ENCODE measurements at regions not wholly inside any gene's neighbourhood (a gene's known extent, or its start where the extent isn't known, plus 50 kb on each side); places are given as distances from the start of the nearest gene placed in this dataset.

DNA sequence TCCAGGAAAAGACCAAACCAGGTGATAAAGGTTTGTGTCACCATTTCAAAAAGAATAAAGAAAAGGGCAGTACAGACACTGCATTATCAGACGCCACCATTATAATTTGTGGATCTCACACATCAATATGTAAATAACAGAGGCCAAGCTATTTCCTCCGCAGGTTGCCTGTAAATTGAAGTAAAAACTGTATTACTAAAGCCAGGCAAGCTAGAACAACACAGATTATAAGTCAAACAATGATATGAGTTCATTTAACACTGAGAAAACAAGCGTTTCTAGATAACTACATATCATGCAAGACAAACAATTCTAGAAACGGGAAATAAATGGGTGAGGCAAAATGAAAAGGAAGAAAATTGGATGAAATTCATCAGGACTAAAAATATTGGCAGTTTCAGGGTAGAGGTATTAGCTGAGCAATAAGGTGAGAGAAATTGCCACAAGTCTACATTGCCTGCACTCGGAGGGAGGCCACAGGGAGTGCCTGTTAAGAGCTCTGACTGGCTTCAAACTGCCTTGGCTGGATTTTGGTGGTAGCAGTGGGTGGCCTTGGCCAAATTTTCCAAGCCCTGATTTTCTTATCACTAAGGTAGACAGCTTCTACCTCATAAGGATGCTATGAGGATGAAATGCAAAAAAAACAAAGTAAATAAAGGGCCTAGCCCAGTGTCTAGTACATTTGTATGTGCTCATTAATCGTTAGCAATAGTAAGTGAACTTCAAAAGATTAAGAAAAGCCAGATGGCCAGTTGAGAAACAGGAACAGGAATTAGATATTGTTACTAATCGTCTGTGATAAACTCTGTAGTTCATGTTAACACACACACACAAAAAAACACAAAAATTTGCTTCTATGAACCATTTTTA, 240.0 kb upstream of the NFE2L3 start:
- Histone ChIP-seq H3K9me2 (ENCODE audit: insufficient read depth) (no peaks in the 10 kb centered on the region), H3K4me2 (ENCODE audit: low read length) (no peak overlapping the region), H3K27me3 (ENCODE audit: insufficient read depth, low read length) (no peaks in the 10 kb centered on the region), H3K4me3 (replicated peaks in 1 of 2; ENCODE audit: low read depth in 1 of 2, low read length in 2 of 2) (no peak overlapping the region), H3K27ac (ENCODE audit: low read depth, low read length) (no peak overlapping the region), H3K79me2 (ENCODE audit: insufficient read depth, low read length) (no peaks in the 10 kb centered on the region), H3K4me1 (ENCODE audit: control insufficient read depth in 1 of 2, insufficient read depth in 2 of 2, low read length in 2 of 2) (no peaks in the 10 kb centered on the region), H2AFZ (ENCODE audit: low read depth, low read length, poor library complexity, severe bottlenecking) (no peak overlapping the region), H3K36me3 (ENCODE audit: control insufficient read depth in 1 of 2, insufficient read depth in 2 of 2, low read length in 2 of 2) (no peaks in the 10 kb centered on the region), H3K9ac (ENCODE audit: low read length) (no peak overlapping the region), H4K20me1 (ENCODE audit: insufficient read depth) (no peaks in the 10 kb centered on the region), H3K9me3 (ENCODE audit: control insufficient read depth in 1 of 2, insufficient read depth in 1 of 2, low read depth in 1 of 2, low read length in 2 of 2) (no peaks in the 10 kb centered on the region)
- no peak for DNase-seq (ENCODE audit: low read depth, low spot score)
- intact Hi-C loops (cut with micrococcal nuclease): no loop called here
- no peak for ATAC-seq
- TF ChIP-seq EZH2 (IDR thresholded peaks at IDR 0.05): no peak
- TF ChIP-seq SIN3A (IDR thresholded peaks at IDR 0.05; ENCODE audit: low read depth): no peak
- BruUV-seq (replicated peaks): no TSS peak
- POLR2A ChIA-PET: no interaction called here
- RAD21 ChIA-PET (ENCODE audit: low non-redundant PET in 1 of 2, low total read pairs in 2 of 2, uncharacterized antibody in 2 of 2, unreplicated experiment in 2 of 2): no interaction called here
- CTCF ChIA-PET: no interaction called here

DNA sequence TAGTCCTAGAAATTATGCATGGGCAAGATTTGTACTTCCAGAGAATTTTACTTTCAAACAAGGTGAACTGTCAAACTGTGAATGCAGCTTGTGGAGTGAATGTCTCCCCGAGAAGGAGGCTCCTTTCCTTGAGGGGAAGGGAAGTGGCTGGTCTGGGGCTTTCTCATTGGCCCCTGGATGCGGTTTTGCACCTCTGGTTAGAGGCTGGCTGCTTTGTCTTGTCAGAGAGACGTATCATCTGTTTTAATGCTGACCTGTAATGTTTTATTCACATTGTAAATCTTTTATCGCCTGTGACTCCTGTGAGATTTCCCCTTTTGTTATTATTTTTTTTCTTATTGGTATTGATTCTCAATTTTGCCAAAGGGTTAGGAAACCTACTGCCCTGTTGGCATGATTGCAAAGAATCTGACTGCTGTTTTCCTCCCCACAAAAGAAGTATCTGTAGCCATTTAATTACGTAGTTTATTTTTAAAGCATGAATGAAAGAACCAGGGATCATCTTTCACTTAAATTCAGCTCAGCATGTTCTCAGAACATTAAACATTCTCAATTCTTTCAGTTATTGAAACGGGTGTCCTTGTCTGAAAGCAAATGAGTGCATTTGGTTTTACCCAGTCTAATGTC, 238.3 kb upstream of the NFE2L3 start:
- H3K4me2 ChIP-seq (ENCODE audit: low read length): no peak overlapping the region
- no peak overlapping the region for H3K9ac ChIP-seq (ENCODE audit: low read length)
- no peaks in the 10 kb centered on the region for H3K79me2 ChIP-seq (ENCODE audit: insufficient read depth, low read length)
- H3K27me3 ChIP-seq (ENCODE audit: insufficient read depth, low read length): no peaks in the 10 kb centered on the region
- RAD21 ChIA-PET (ENCODE audit: low non-redundant PET in 1 of 2, low total read pairs in 2 of 2, uncharacterized antibody in 2 of 2, unreplicated experiment in 2 of 2): no interaction called here
- H3K9me3 ChIP-seq (ENCODE audit: control insufficient read depth in 1 of 2, insufficient read depth in 1 of 2, low read depth in 1 of 2, low read length in 2 of 2): 0 out of 4 replicates have a peak, but pooled peaks cover 0 to 5% of the 10 kb centered on the region in 2 experiments
- intact Hi-C loops (cut with micrococcal nuclease): no loop called here
- H3K4me1 ChIP-seq (ENCODE audit: control insufficient read depth in 1 of 2, insufficient read depth in 2 of 2, low read length in 2 of 2): no peaks in the 10 kb centered on the region
- POLR2A ChIA-PET: no interaction called here
- no TSS peak for BruUV-seq (replicated peaks)
- H2AFZ ChIP-seq (ENCODE audit: low read depth, low read length, poor library complexity, severe bottlenecking): no peak overlapping the region
- CTCF ChIA-PET: no interaction called here
- H3K4me3 ChIP-seq (replicated peaks in 1 of 2; ENCODE audit: low read depth in 1 of 2, low read length in 2 of 2): no peak overlapping the region
- no peak for DNase-seq (ENCODE audit: low read depth, low spot score)
- H4K20me1 ChIP-seq (ENCODE audit: insufficient read depth): no peaks in the 10 kb centered on the region
- H3K27ac ChIP-seq (ENCODE audit: low read depth, low read length): no peak overlapping the region
- ATAC-seq: no peak
- H3K36me3 ChIP-seq (ENCODE audit: control insufficient read depth in 1 of 2, insufficient read depth in 2 of 2, low read length in 2 of 2): no peaks in the 10 kb centered on the region
- H3K9me2 ChIP-seq (ENCODE audit: insufficient read depth): no peaks in the 10 kb centered on the region
- TF ChIP-seq CEBPB (IDR thresholded peaks at IDR 0.05; ENCODE audit: low read depth): no peak
- TF ChIP-seq, protein P1, sequence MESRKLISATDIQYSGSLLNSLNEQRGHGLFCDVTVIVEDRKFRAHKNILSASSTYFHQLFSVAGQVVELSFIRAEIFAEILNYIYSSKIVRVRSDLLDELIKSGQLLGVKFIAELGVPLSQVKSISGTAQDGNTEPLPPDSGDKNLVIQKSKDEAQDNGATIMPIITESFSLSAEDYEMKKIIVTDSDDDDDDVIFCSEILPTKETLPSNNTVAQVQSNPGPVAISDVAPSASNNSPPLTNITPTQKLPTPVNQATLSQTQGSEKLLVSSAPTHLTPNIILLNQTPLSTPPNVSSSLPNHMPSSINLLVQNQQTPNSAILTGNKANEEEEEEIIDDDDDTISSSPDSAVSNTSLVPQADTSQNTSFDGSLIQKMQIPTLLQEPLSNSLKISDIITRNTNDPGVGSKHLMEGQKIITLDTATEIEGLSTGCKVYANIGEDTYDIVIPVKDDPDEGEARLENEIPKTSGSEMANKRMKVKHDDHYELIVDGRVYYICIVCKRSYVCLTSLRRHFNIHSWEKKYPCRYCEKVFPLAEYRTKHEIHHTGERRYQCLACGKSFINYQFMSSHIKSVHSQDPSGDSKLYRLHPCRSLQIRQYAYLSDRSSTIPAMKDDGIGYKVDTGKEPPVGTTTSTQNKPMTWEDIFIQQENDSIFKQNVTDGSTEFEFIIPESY (IDR thresholded peaks at IDR 0.05; ENCODE audit: extremely low read depth, insufficient replicate concordance, low read length): no peak
- TF ChIP-seq, protein P2, sequence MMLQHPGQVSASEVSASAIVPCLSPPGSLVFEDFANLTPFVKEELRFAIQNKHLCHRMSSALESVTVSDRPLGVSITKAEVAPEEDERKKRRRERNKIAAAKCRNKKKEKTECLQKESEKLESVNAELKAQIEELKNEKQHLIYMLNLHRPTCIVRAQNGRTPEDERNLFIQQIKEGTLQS (IDR thresholded peaks at IDR 0.05): no peak
- no peak for TF ChIP-seq EZH2phosphoT487 (IDR thresholded peaks at IDR 0.05; ENCODE audit: borderline replicate concordance)
- TF ChIP-seq YY1 (IDR thresholded peaks at IDR 0.05; ENCODE audit: extremely low read depth, insufficient replicate concordance, low read depth, low read length): no peak
- TF ChIP-seq SP1 (IDR thresholded peaks at IDR 0.05; ENCODE audit: low read depth): no peak
- no peak for TF ChIP-seq EZH2 (IDR thresholded peaks at IDR 0.05)
- TF ChIP-seq JUND (IDR thresholded peaks at IDR 0.05): no peak
- no peak for TF ChIP-seq TCF7L2 (IDR thresholded peaks at IDR 0.05; ENCODE audit: borderline replicate concordance, extremely low read depth, insufficient read depth, insufficient read length)
- TF ChIP-seq CBX3 (IDR thresholded peaks at IDR 0.05; ENCODE audit: low read depth): no peak
- TF ChIP-seq, protein P3, sequence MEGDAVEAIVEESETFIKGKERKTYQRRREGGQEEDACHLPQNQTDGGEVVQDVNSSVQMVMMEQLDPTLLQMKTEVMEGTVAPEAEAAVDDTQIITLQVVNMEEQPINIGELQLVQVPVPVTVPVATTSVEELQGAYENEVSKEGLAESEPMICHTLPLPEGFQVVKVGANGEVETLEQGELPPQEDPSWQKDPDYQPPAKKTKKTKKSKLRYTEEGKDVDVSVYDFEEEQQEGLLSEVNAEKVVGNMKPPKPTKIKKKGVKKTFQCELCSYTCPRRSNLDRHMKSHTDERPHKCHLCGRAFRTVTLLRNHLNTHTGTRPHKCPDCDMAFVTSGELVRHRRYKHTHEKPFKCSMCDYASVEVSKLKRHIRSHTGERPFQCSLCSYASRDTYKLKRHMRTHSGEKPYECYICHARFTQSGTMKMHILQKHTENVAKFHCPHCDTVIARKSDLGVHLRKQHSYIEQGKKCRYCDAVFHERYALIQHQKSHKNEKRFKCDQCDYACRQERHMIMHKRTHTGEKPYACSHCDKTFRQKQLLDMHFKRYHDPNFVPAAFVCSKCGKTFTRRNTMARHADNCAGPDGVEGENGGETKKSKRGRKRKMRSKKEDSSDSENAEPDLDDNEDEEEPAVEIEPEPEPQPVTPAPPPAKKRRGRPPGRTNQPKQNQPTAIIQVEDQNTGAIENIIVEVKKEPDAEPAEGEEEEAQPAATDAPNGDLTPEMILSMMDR (IDR thresholded peaks at IDR 0.05 in 2 of 3, conservative IDR thresholded peaks at IDR 0.05 in 1 of 3; ENCODE audit: borderline replicate concordance in 1 of 3, insufficient read depth in 1 of 3, low read depth in 2 of 3, low read length in 2 of 3): no peak

Data from HCT116 (cell line).